ENCODE measurements at regions not wholly inside any gene's neighbourhood (a gene's known extent, or its start where the extent isn't known, plus 50 kb on each side); places are given as distances from the start of the nearest gene placed in this dataset.

- TF ChIP-seq SUZ12 (IDR thresholded peaks at IDR 0.05; ENCODE audit: extremely low read depth, insufficient read depth, insufficient read length) (no peak), YY1 (IDR thresholded peaks at IDR 0.05; ENCODE audit: insufficient read depth, insufficient read length) (no peak), ZNF274 (IDR thresholded peaks at IDR 0.05; ENCODE audit: low read depth, low read length) (no peak)
- no peaks in the 10 kb centered on the region for H3K27me3 ChIP-seq (ENCODE audit: insufficient read depth, insufficient read length)
- H3K36me3 ChIP-seq (ENCODE audit: insufficient read depth, insufficient read length, low read length): no peaks in the 10 kb centered on the region
- H3K9me3 ChIP-seq (ENCODE audit: insufficient read depth, low read length): no peaks in the 10 kb centered on the region
- H3K9ac ChIP-seq (ENCODE audit: insufficient read length, low read depth): no peak overlapping the region
- H3K4me1 ChIP-seq (ENCODE audit: insufficient read depth, insufficient read length): no peaks in the 10 kb centered on the region
- DNase-seq (ENCODE audit: low read depth, low spot score): no peak
- no peak overlapping the region for H3K4me3 ChIP-seq (ENCODE audit: insufficient read length, low read depth)
Observed at GRCh38 chr11:79890272-79890671, 449.4 kb upstream of the TENM4 start.

DNA sequence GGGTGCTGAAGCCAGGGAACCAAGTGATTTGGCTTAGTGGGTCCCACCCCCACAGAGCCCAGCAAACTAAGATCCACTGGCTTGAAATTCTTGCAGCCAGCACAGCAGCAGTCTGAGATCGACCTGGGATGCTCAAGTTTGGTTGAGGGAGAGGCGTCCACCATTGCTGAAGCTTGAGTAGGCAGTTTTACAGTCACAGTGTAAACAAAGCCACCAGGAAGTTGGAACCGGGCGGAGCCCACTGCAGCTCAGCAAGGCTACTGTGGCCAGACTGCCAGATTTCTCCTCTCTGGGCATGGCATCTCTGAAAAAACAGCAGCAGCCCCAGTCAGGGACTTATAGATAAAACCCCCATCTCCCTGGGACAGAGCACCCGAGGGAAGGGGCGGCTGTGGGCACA is 424.1 kb upstream of the TENM4 start:
- Histone ChIP-seq H3K4me1 (ENCODE audit: insufficient read depth, insufficient read length) (no peaks in the 10 kb centered on the region), H3K9ac (ENCODE audit: insufficient read length, low read depth) (no peak overlapping the region), H3K36me3 (ENCODE audit: insufficient read depth, insufficient read length, low read length) (no peaks in the 10 kb centered on the region), H3K4me3 (ENCODE audit: insufficient read length, low read depth) (no peak overlapping the region), H3K27me3 (ENCODE audit: insufficient read depth, insufficient read length) (no peaks in the 10 kb centered on the region), H3K9me3 (ENCODE audit: insufficient read depth, low read length) (no peaks in the 10 kb centered on the region)
- TF ChIP-seq YY1 (IDR thresholded peaks at IDR 0.05; ENCODE audit: insufficient read depth, insufficient read length) (no peak), SUZ12 (IDR thresholded peaks at IDR 0.05; ENCODE audit: extremely low read depth, insufficient read depth, insufficient read length) (no peak), ZNF274 (IDR thresholded peaks at IDR 0.05; ENCODE audit: low read depth, low read length) (no peak)
- no peak for DNase-seq (ENCODE audit: low read depth, low spot score)

DNA sequence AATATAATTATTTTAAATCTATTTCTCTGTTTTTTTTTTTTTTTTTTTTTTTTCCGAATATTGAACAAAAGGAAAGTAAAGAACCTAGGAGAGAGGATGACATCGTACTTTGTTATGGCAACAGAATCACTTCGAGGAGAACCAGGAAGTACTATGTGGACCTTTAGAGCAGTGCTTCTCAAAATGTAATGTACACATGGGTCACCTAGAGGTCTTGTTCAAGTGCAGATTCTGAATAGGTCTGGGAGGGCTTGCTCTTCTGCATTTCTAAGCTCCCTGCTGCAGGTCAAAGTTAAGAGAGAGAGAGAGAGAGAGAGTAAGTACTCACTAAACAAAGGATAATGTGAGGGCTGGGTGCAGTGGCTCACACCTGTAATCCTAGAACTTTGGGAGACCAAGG is 419.5 kb upstream of the TENM4 start:
- DNase-seq (ENCODE audit: low read depth, low spot score): peak; percentile 27
- TF ChIP-seq ZNF274 (IDR thresholded peaks at IDR 0.05; ENCODE audit: low read depth, low read length) (no peak), SUZ12 (IDR thresholded peaks at IDR 0.05; ENCODE audit: extremely low read depth, insufficient read depth, insufficient read length) (no peak), YY1 (IDR thresholded peaks at IDR 0.05; ENCODE audit: insufficient read depth, insufficient read length) (no peak)
- Histone ChIP-seq H3K9ac (ENCODE audit: insufficient read length, low read depth) (no peak overlapping the region), H3K9me3 (ENCODE audit: insufficient read depth, low read length) (no peaks in the 10 kb centered on the region), H3K4me3 (ENCODE audit: insufficient read length, low read depth) (no peak overlapping the region), H3K4me1 (ENCODE audit: insufficient read depth, insufficient read length) (no peaks in the 10 kb centered on the region), H3K36me3 (ENCODE audit: insufficient read depth, insufficient read length, low read length) (no peaks in the 10 kb centered on the region), H3K27me3 (ENCODE audit: insufficient read depth, insufficient read length) (no peaks in the 10 kb centered on the region)

- no peak overlapping the region for H3K9ac ChIP-seq (ENCODE audit: insufficient read length, low read depth)
- no peak for TF ChIP-seq ZNF274 (IDR thresholded peaks at IDR 0.05; ENCODE audit: low read depth, low read length)
- no peaks in the 10 kb centered on the region for H3K4me1 ChIP-seq (ENCODE audit: insufficient read depth, insufficient read length)
- H3K4me3 ChIP-seq (ENCODE audit: insufficient read length, low read depth): no peak overlapping the region
- DNase-seq (ENCODE audit: low read depth, low spot score): no peak
- no peaks in the 10 kb centered on the region for H3K9me3 ChIP-seq (ENCODE audit: insufficient read depth, low read length)
- H3K27me3 ChIP-seq (ENCODE audit: insufficient read depth, insufficient read length): no peaks in the 10 kb centered on the region
- H3K36me3 ChIP-seq (ENCODE audit: insufficient read depth, insufficient read length, low read length): no peaks in the 10 kb centered on the region
Observed at GRCh38 chr11:79857377-79858214, 416.8 kb upstream of the TENM4 start.

GRCh38 chr11:79852176-79852575 is 411.3 kb upstream of the TENM4 start:
- H3K9me3 ChIP-seq (ENCODE audit: insufficient read depth, low read length): no peaks in the 10 kb centered on the region
- H3K4me3 ChIP-seq (ENCODE audit: insufficient read length, low read depth): no peak overlapping the region
- no peaks in the 10 kb centered on the region for H3K27me3 ChIP-seq (ENCODE audit: insufficient read depth, insufficient read length)
- H3K36me3 ChIP-seq (ENCODE audit: insufficient read depth, insufficient read length, low read length): no peaks in the 10 kb centered on the region
- DNase-seq (ENCODE audit: low read depth, low spot score): no peak
- no peaks in the 10 kb centered on the region for H3K4me1 ChIP-seq (ENCODE audit: insufficient read depth, insufficient read length)
- H3K9ac ChIP-seq (ENCODE audit: insufficient read length, low read depth): no peak overlapping the region
- TF ChIP-seq SUZ12 (IDR thresholded peaks at IDR 0.05; ENCODE audit: extremely low read depth, insufficient read depth, insufficient read length) (no peak), YY1 (IDR thresholded peaks at IDR 0.05; ENCODE audit: insufficient read depth, insufficient read length) (no peak), ZNF274 (IDR thresholded peaks at IDR 0.05; ENCODE audit: low read depth, low read length) (no peak)

DNA sequence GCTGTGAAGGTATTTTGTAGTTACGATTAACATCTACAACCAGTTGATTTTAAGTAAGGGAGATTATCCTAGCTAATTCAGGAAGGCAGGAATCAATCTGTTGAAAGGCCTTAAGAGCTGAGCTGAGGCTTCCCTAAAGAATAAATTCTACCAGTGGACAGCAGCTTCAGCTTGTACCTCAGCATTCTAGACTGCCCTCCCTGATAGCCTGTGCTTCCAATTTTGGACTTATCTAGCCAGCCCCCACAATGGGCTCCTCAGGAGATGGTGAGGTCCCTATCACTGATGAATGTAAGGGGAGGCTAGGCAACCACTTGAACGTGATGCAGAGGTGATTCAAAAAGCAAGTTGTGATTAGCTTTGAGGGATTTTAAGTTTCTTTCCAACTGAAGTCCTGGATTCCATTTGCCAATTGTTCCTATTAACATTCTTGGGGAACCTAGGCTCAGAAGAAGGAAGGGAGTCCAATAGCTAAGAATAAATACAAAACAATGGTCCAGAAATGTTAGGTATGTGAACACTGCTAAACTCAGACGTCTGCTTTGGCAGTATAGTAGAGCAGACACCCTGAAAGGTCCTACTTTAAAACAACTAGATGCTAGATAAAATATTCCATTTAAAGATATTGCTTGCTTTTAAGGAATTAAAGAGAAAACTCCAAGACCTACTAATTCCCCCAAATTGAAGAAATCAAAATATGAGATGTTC is 404.3 kb upstream of the TENM4 start:
- TF ChIP-seq YY1 (IDR thresholded peaks at IDR 0.05; ENCODE audit: insufficient read depth, insufficient read length) (no peak), ZNF274 (IDR thresholded peaks at IDR 0.05; ENCODE audit: low read depth, low read length) (no peak), SUZ12 (IDR thresholded peaks at IDR 0.05; ENCODE audit: extremely low read depth, insufficient read depth, insufficient read length) (no peak)
- H3K36me3 ChIP-seq (ENCODE audit: insufficient read depth, insufficient read length, low read length): no peaks in the 10 kb centered on the region
- no peak for DNase-seq (ENCODE audit: low read depth, low spot score)
- H3K4me1 ChIP-seq (ENCODE audit: insufficient read depth, insufficient read length): no peaks in the 10 kb centered on the region
- H3K27me3 ChIP-seq (ENCODE audit: insufficient read depth, insufficient read length): no peaks in the 10 kb centered on the region
- H3K9me3 ChIP-seq (ENCODE audit: insufficient read depth, low read length): no peaks in the 10 kb centered on the region
- no peak overlapping the region for H3K4me3 ChIP-seq (ENCODE audit: insufficient read length, low read depth)
- H3K9ac ChIP-seq (ENCODE audit: insufficient read length, low read depth): no peak overlapping the region

DNA sequence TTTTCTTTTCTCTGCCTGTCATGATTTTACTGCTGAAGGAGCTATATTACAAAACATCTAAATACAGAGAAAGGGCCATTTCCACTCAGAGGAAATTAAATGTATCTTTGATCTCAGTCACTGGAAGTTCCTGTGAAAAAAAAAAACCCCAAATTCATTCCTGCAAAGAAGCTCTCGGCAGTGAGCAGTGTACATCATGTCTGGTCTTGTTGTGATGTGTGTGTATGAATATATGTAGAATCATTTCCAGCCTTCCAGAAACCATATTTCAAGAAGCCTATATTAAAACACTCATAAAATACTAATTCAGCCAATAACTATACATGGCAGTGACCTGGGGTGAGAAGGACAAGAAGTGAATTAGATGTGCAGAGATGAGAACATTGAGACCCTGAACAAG is 393.2 kb upstream of the TENM4 start:
- no peak overlapping the region for H3K4me3 ChIP-seq (ENCODE audit: insufficient read length, low read depth)
- TF ChIP-seq YY1 (IDR thresholded peaks at IDR 0.05; ENCODE audit: insufficient read depth, insufficient read length): no peak
- TF ChIP-seq SUZ12 (IDR thresholded peaks at IDR 0.05; ENCODE audit: extremely low read depth, insufficient read depth, insufficient read length): no peak
- TF ChIP-seq ZNF274 (IDR thresholded peaks at IDR 0.05; ENCODE audit: low read depth, low read length): no peak
- H3K9ac ChIP-seq (ENCODE audit: insufficient read length, low read depth): no peak overlapping the region
- no peak for DNase-seq (ENCODE audit: low read depth, low spot score)
- H3K9me3 ChIP-seq (ENCODE audit: insufficient read depth, low read length): no peaks in the 10 kb centered on the region
- H3K4me1 ChIP-seq (ENCODE audit: insufficient read depth, insufficient read length): no peaks in the 10 kb centered on the region
- H3K36me3 ChIP-seq (ENCODE audit: insufficient read depth, insufficient read length, low read length): no peaks in the 10 kb centered on the region
- no peaks in the 10 kb centered on the region for H3K27me3 ChIP-seq (ENCODE audit: insufficient read depth, insufficient read length)
